D721Med (cell line): ENCODE measurements at regions not wholly inside any gene's neighbourhood (a gene's known extent, or its start where the extent isn't known, plus 50 kb on each side); places are given as distances from the start of the nearest gene placed in this dataset.

ENCODE experiments used
- DNase-seq: peaks from one replicate; pipeline ENCODE4 v3.0.0; 2011; ENCODE audit warnings: low spot score; ENCODE audit not compliant: insufficient read length
- FAIRE-seq: peaks from 2 replicates; lab custom pipeline; 2011; peaks lifted over from hg19 to GRCh38; lab: Jason Lieb, UNC
- CTCF ChIP-seq: IDR thresholded peaks from 2 replicates; pipeline ENCODE4 v1.5.1; 2012; ENCODE audit warnings: mild to moderate bottlenecking, control low read depth; ENCODE audit not compliant: insufficient read depth; ENCODE audit errors: missing control alignments

GRCh38 chr3:40613306-40613705 lies 88.5 kb downstream of the ZNF621 start:
- DNase-seq: no peak
- FAIRE-seq: no peak
- TF ChIP-seq CTCF: no peak

GRCh38 chr3:40615110-40615915 lies 90.6 kb downstream of the ZNF621 start:
- peak; percentile 31 for DNase-seq
- no peak for FAIRE-seq
- no peak for TF ChIP-seq CTCF

- TF ChIP-seq CTCF: no peak
- FAIRE-seq: peak; percentile 38
- DNase-seq: no peak
Observed at GRCh38 chr3:40615918-40616819, 91.4 kb downstream of the ZNF621 start.

- no peak for TF ChIP-seq CTCF
- DNase-seq (no peak), FAIRE-seq (no peak)
Observed at GRCh38 chr3:40617084-40617483, 92.3 kb downstream of the ZNF621 start.

GRCh38 chr3:40618158-40618557 lies 93.4 kb downstream of the ZNF621 start:
- FAIRE-seq (no peak), DNase-seq (no peak)
- no peak for TF ChIP-seq CTCF

- DNase-seq: no peak
- TF ChIP-seq CTCF: no peak
Observed at GRCh38 chr3:40620151-40620550, 95.4 kb downstream of the ZNF621 start.

More at GRCh38 chr3:40620151-40620550, 95.4 kb downstream of the ZNF621 start:
- no peak for FAIRE-seq
